ENCODE measurements at regions not wholly inside any gene's neighbourhood (a gene's known extent, or its start where the extent isn't known, plus 50 kb on each side); places are given as distances from the start of the nearest gene placed in this dataset.

- no peak overlapping the region for H3K4me3 ChIP-seq (ENCODE audit: low read depth, low read length)
- no peak for TF ChIP-seq CTCF (IDR thresholded peaks at IDR 0.05; ENCODE audit: insufficient read depth, low read length)
- DNase-seq (ENCODE audit: low read depth) = no peak
These were observed 581.8 kb upstream of the ZFP42 start for GRCh38 chr4:187413564-187414358.

GRCh38 chr4:187414716-187415115, 580.9 kb upstream of the ZFP42 start:
- H3K4me3 ChIP-seq (ENCODE audit: low read depth, low read length) = no peak overlapping the region
- DNase-seq (ENCODE audit: low read depth) = no peak
- no peak for TF ChIP-seq CTCF (IDR thresholded peaks at IDR 0.05; ENCODE audit: insufficient read depth, low read length)

- H3K4me3 ChIP-seq (ENCODE audit: low read depth, low read length) = no peak overlapping the region
- TF ChIP-seq CTCF (IDR thresholded peaks at IDR 0.05; ENCODE audit: insufficient read depth, low read length) = no peak
- DNase-seq (ENCODE audit: low read depth) = no peak
These were observed 580.3 kb upstream of the ZFP42 start for GRCh38 chr4:187415231-187415630.

- TF ChIP-seq CTCF (IDR thresholded peaks at IDR 0.05; ENCODE audit: insufficient read depth, low read length) = no peak
- H3K4me3 ChIP-seq (ENCODE audit: low read depth, low read length) = no peak overlapping the region
- DNase-seq (ENCODE audit: low read depth) = no peak
These were observed 579.4 kb upstream of the ZFP42 start for GRCh38 chr4:187416216-187416615.

GRCh38 chr4:187417721-187418120, 577.9 kb upstream of the ZFP42 start:
- TF ChIP-seq CTCF (IDR thresholded peaks at IDR 0.05; ENCODE audit: insufficient read depth, low read length) = no peak
- DNase-seq (ENCODE audit: low read depth) = no peak
- no peak overlapping the region for H3K4me3 ChIP-seq (ENCODE audit: low read depth, low read length)

GRCh38 chr4:187422655-187423054, 572.9 kb upstream of the ZFP42 start:
- no peak for TF ChIP-seq CTCF (IDR thresholded peaks at IDR 0.05; ENCODE audit: insufficient read depth, low read length)
- no peak for DNase-seq (ENCODE audit: low read depth)
- no peak overlapping the region for H3K4me3 ChIP-seq (ENCODE audit: low read depth, low read length)

GRCh38 chr4:187424636-187425035, 570.9 kb upstream of the ZFP42 start:
- no peak overlapping the region for H3K4me3 ChIP-seq (ENCODE audit: low read depth, low read length)
- no peak for DNase-seq (ENCODE audit: low read depth)
- no peak for TF ChIP-seq CTCF (IDR thresholded peaks at IDR 0.05; ENCODE audit: insufficient read depth, low read length)
